ENCODE measurements at regions not wholly inside any gene's neighbourhood (a gene's known extent, or its start where the extent isn't known, plus 50 kb on each side); places are given as distances from the start of the nearest gene placed in this dataset.
"Not testable (repeated sequence)": the region's sequence is repeated elsewhere in the genome, so short reads cannot be mapped to it uniquely, and the experiment has no call there.

DNA sequence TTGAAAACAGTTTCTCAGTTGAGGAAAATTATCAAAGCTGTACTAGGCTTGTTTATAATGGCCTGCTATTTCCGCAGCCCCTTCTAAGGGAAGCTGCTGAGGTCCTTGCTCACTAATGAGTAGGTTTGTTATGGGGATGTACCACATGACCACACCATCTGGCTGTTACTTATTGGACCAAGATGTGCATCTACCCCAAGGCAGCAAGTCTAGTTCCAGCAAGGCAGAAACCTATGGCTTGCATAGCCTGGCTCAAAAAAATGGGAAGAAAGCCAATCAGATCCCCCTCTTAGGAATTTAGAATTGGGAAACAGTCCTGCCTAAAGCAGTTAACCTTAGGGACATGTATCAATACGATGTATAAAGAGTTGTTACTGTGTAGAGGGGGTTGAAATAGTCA is 186.5 kb upstream of the SPRY2 start:
- Mint-ChIP-seq H3K9me3 (no peaks in the 10 kb centered on the region), H3K27ac (no peak overlapping the region), H3K36me3 (ENCODE audit: low read depth) (no peaks in the 10 kb centered on the region), H3K4me3 (no peak overlapping the region), H3K4me1 (peaks cover 3% of the 10 kb centered on the region; the same call in 1 of the 3 replicates), H3K27me3 (ENCODE audit: insufficient read depth, low read depth, poor library complexity) (no peaks in the 10 kb centered on the region)
- Histone ChIP-seq H3K4me1 (ENCODE audit: insufficient read depth) (no peaks in the 10 kb centered on the region), H3K27ac (ENCODE audit: low read depth) (no peak overlapping the region), H3K9me2 (ENCODE audit: insufficient read depth) (no peaks in the 10 kb centered on the region), H3K27me3 (ENCODE audit: insufficient read depth) (no peaks in the 10 kb centered on the region), H4K20me1 (replicated peaks; ENCODE audit: insufficient read depth) (no peaks in the 10 kb centered on the region), H2AFZ (no peak overlapping the region), H3K4me3 (no peak overlapping the region), H3K79me2 (replicated peaks; ENCODE audit: insufficient read depth) (no peaks in the 10 kb centered on the region), H3F3A (replicated peaks; ENCODE audit: low read depth) (no peaks in the 10 kb centered on the region), H3K36me3 (ENCODE audit: insufficient read depth) (no peaks in the 10 kb centered on the region), H3K4me2 (no peak overlapping the region)
- ATAC-seq (no peak), DNase-seq (ENCODE audit: low spot score) (no peak)
- TF ChIP-seq, protein P1, sequence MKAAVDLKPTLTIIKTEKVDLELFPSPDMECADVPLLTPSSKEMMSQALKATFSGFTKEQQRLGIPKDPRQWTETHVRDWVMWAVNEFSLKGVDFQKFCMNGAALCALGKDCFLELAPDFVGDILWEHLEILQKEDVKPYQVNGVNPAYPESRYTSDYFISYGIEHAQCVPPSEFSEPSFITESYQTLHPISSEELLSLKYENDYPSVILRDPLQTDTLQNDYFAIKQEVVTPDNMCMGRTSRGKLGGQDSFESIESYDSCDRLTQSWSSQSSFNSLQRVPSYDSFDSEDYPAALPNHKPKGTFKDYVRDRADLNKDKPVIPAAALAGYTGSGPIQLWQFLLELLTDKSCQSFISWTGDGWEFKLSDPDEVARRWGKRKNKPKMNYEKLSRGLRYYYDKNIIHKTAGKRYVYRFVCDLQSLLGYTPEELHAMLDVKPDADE (IDR thresholded peaks at IDR 0.05), result no peak
- TF ChIP-seq NANOG (IDR thresholded peaks at IDR 0.05; ENCODE audit: borderline replicate concordance), result 0 out of 2 replicates have a peak, but pooled peaks have one; percentile 19

DNA sequence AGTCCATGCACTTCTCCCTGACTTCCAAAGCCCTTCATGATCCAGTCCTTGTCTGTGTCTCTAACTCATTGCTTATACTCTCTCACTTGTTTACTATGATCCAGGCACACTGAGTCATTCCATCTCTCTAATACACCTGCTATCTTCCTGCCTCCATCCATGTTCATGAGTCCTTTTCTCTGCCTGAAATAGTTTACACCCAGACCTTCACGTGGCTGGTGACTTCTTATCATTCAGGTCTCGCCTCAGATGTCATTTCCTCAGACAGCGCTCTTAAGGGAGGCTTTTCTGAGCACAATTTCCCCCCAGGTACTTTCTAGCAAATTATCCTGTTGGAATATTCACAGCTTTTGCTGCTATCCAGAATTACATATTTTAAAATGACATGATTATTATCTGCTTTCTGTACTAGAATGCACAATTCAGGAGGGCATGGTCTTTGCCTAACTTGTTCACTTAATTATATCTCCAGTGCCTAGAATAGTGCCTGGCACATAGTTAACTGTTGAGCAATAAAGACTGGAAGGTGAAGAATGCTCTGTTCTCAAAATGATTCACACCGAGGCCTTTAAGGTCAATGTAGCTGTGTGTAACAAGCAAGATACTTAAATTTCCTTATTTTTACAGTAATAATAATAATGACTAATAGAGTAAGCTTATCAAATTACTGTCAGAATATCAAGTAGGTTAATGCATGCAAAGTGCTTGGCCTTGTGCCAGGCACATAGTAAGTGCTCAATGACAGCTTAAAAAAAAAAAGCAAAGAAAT is 183.7 kb upstream of the SPRY2 start:
- peaks cover 5% of the 10 kb centered on the region; the same call in 1 of the 3 replicates for H3K9me3 Mint-ChIP-seq
- H3K9me2 ChIP-seq (ENCODE audit: insufficient read depth), result 0 out of 2 replicates have a peak, but pooled peaks cover under 1% of the 10 kb centered on the region
- no peaks in the 10 kb centered on the region for H4K20me1 ChIP-seq (replicated peaks; ENCODE audit: insufficient read depth)
- no peaks in the 10 kb centered on the region for H3K4me1 ChIP-seq (ENCODE audit: insufficient read depth)
- no peaks in the 10 kb centered on the region for H3K27me3 ChIP-seq (ENCODE audit: insufficient read depth)
- DNase-seq (ENCODE audit: low spot score) (no peak), ATAC-seq (no peak)
- H3K4me3 Mint-ChIP-seq, result no peak overlapping the region
- H3K79me2 ChIP-seq (replicated peaks; ENCODE audit: insufficient read depth), result no peaks in the 10 kb centered on the region
- no peaks in the 10 kb centered on the region for H3K36me3 ChIP-seq (ENCODE audit: insufficient read depth)
- no peak overlapping the region for H3K27ac ChIP-seq (ENCODE audit: low read depth)
- H2AFZ ChIP-seq, result no peak overlapping the region
- TF ChIP-seq ZNF114 (CRISPR knock-in tag; IDR thresholded peaks at IDR 0.05) (no peak), POLR2AphosphoS5 (IDR thresholded peaks at IDR 0.05; ENCODE audit: low read depth) (no peak), STAT1 (IDR thresholded peaks at IDR 0.05; ENCODE audit: unreplicated experiment) (no peak)
- no peak overlapping the region for H3K4me2 ChIP-seq
- H3K27me3 Mint-ChIP-seq (ENCODE audit: insufficient read depth, low read depth, poor library complexity), result no peaks in the 10 kb centered on the region
- H3K4me3 ChIP-seq, result no peak overlapping the region
- H3K27ac Mint-ChIP-seq, result no peak overlapping the region
- peaks cover 3% of the 10 kb centered on the region; the same call in 1 of the 3 replicates for H3K4me1 Mint-ChIP-seq
- no peaks in the 10 kb centered on the region for H3K36me3 Mint-ChIP-seq (ENCODE audit: low read depth)
- no peaks in the 10 kb centered on the region for H3F3A ChIP-seq (replicated peaks; ENCODE audit: low read depth)

DNA sequence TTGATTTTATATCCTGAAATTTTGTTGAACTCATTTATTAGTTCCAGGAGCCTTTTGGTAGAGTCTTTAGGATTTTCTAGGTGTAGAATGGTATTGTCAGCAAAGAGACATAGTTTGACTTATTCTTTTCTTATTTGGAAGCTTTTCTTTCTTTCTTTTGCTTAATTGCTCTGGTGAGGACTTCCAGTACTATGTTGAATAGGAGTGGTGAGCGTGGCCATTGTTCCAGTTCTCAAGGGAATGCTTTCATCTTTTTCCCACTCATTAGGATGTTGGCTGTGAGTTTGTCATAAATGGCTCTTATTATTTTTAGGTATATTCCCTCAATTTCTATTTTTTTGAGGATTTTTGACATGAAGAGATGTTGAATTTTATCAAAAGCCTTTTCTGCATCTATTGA is 182.2 kb upstream of the SPRY2 start:
- Histone ChIP-seq H3K36me3 (ENCODE audit: insufficient read depth) (no peaks in the 10 kb centered on the region), H3K4me3 (no peak overlapping the region), H3K79me2 (replicated peaks; ENCODE audit: insufficient read depth) (no peaks in the 10 kb centered on the region), H3F3A (replicated peaks; ENCODE audit: low read depth) (no peaks in the 10 kb centered on the region), H3K4me1 (ENCODE audit: insufficient read depth) (no peaks in the 10 kb centered on the region), H3K4me2 (no peak overlapping the region), H3K27me3 (ENCODE audit: insufficient read depth) (no peaks in the 10 kb centered on the region), H4K20me1 (replicated peaks; ENCODE audit: insufficient read depth) (no peaks in the 10 kb centered on the region), H3K9me2 (ENCODE audit: insufficient read depth) (0 out of 2 replicates have a peak, but pooled peaks cover 3% of the 10 kb centered on the region), H3K27ac (ENCODE audit: low read depth) (no peak overlapping the region), H2AFZ (no peak overlapping the region)
- ATAC-seq (no peak), DNase-seq (ENCODE audit: low spot score) (peak; percentile 28)
- TF ChIP-seq EZH2 (IDR thresholded peaks at IDR 0.05; ENCODE audit: low read depth, unreplicated experiment) (no peak), NANOG (IDR thresholded peaks at IDR 0.05; ENCODE audit: borderline replicate concordance) (peak; percentile 41; the same call in 1 of the 2 replicates)
- Mint-ChIP-seq H3K27me3 (ENCODE audit: insufficient read depth, low read depth, poor library complexity) (no peaks in the 10 kb centered on the region), H3K4me1 (peaks cover 3% of the 10 kb centered on the region; the same call in 1 of the 3 replicates), H3K27ac (no peak overlapping the region), H3K4me3 (no peak overlapping the region), H3K9me3 (peaks cover 8% of the 10 kb centered on the region; the same call in 2 of the 3 replicates), H3K36me3 (ENCODE audit: low read depth) (no peaks in the 10 kb centered on the region)

DNA sequence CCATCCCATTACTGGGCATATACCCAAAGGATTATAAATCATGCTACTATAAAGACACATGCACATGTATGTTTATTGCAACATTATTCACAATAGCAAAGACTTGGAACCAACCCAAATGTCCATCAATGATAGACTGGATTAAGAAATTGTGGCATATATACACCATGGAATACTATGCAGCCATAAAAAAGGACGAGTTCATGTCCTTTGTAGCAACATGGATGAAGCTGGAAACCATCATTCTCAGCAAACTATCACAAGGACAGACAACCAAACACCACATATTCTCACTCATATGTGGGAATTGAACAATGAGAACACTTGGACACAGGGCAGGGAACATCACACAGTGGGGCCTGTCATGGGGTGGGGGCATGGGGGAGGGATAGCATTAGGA is 181.5 kb upstream of the SPRY2 start:
- H3K27me3 Mint-ChIP-seq (ENCODE audit: insufficient read depth, low read depth, poor library complexity); H4K20me1 ChIP-seq (replicated peaks; ENCODE audit: insufficient read depth); H3K36me3 ChIP-seq (ENCODE audit: insufficient read depth); H3K4me3 Mint-ChIP-seq; H3K36me3 Mint-ChIP-seq (ENCODE audit: low read depth); H3K79me2 ChIP-seq (replicated peaks; ENCODE audit: insufficient read depth); H3K4me1 ChIP-seq (ENCODE audit: insufficient read depth); H2AFZ ChIP-seq; H3K4me2 ChIP-seq; H3K4me1 Mint-ChIP-seq; H3K27ac Mint-ChIP-seq; ATAC-seq; H3K9me2 ChIP-seq (ENCODE audit: insufficient read depth); DNase-seq (ENCODE audit: low spot score); H3K4me3 ChIP-seq; H3K27me3 ChIP-seq (ENCODE audit: insufficient read depth); H3F3A ChIP-seq (replicated peaks; ENCODE audit: low read depth); H3K27ac ChIP-seq (ENCODE audit: low read depth): not testable (repeated sequence)
- peaks cover 13% of the 10 kb centered on the region; the same call in 2 of the 3 replicates for H3K9me3 Mint-ChIP-seq
